Posterior cingulate gyrus (tissue), 11 donors: ENCODE measurements at regions not wholly inside any gene's neighbourhood (a gene's known extent, or its start where the extent isn't known, plus 50 kb on each side); places are given as distances from the start of the nearest gene placed in this dataset.

Experiments
- DNase-seq, 10 donors: peaks; one replicate each; pipeline versions ENCODE4 v3.0.0 to v3.0.0-alpha.2; 2020 to 2021; ENCODE audit warnings: mixed read lengths in 3 of 10
- intact Hi-C: fragments of 100-400 bp; cut with DNase I; formaldehyde crosslinking; loops from one replicate; pipeline ENCODE4 v1.15.1; 2023

- intact Hi-C loops = no loop called here
- peak in 1 of 10 donors; percentile 50 for DNase-seq
These were observed 63.6 kb upstream of the SYNCRIP start for GRCh38 chr6:85706272-85706671.

GRCh38 chr6:85705220-85705619, 62.5 kb upstream of the SYNCRIP start:
- intact Hi-C loops = no loop called here
- DNase-seq = peak in 1 of 10 donors; percentile 65

- intact Hi-C loops = no loop called here
- no peak for DNase-seq
These were observed 60.7 kb upstream of the SYNCRIP start for GRCh38 chr6:85703406-85703805.
